Endothelial cell of umbilical vein (primary cell): ENCODE measurements at regions not wholly inside any gene's neighbourhood (a gene's known extent, or its start where the extent isn't known, plus 50 kb on each side); places are given as distances from the start of the nearest gene placed in this dataset.

Source experiments
- BruUV-seq: library from RNA; stranded (reverse); fragments of 400-500 nt; replicated peaks from 2 replicates; lab custom pipeline; 2021; lab: Mats Ljungman, UMichigan
- CTCF ChIA-PET: fragments of 300-600, 350-600 bp; sonication (Branson Sonifier 250); formaldehyde crosslinking; loops from one replicate; lab custom pipeline; 2021; ENCODE audit warnings: antibody characterized with exemption, inconsistent platforms; lab: Charles Lee
- POLR2A ChIA-PET: fragments of 300-600, 350-600 bp; sonication (Branson Sonifier 250); formaldehyde crosslinking; loops from one replicate; lab custom pipeline; 2021; ENCODE audit warnings: antibody characterized with exemption, inconsistent platforms; lab: Charles Lee
- DNase-seq: peaks from one replicate; pipeline ENCODE4 v3.0.0-alpha.2; 2011; ENCODE audit warnings: low read depth, low spot score
- FAIRE-seq: peaks from 2 replicates; lab custom pipeline; 2011; peaks lifted over from hg19 to GRCh38; lab: Jason Lieb, UNC
- H2AFZ ChIP-seq: 2 replicates; pipeline ENCODE4 v1.6.0; 2012; ENCODE audit warnings: low read depth, low read length, control low read depth, inconsistent platforms
- H3K27ac ChIP-seq: 2 replicates; pipeline ENCODE4 v1.5.1; 2011; ENCODE audit warnings: low read depth, mild to moderate bottlenecking, control low read depth, low read length, moderate library complexity; ENCODE audit not compliant: insufficient read depth
- H3K27me3 ChIP-seq, 2 experiments: 2 replicates each; pipeline versions ENCODE4 v1.6.0 to v1.6.1; 2011; ENCODE audit warnings: low read length in 2 of 2, mixed read lengths in 1 of 2; ENCODE audit not compliant: control insufficient read depth in 2 of 2, insufficient read depth in 2 of 2
- H3K36me3 ChIP-seq, 2 experiments: 2 replicates in 1 of 2; 3 replicates in 1 of 2; pipeline ENCODE4 v1.5.1; 2011; ENCODE audit warnings: low read length in 2 of 2, mild to moderate bottlenecking in 1 of 2, moderate library complexity in 1 of 2; ENCODE audit not compliant: control insufficient read depth in 2 of 2, insufficient read depth in 2 of 2; ENCODE audit errors: extremely low read depth in 1 of 2
- H3K4me1 ChIP-seq: 3 replicates; pipeline ENCODE4 v1.5.1; 2011; ENCODE audit warnings: mild to moderate bottlenecking, low read length; ENCODE audit not compliant: control insufficient read depth, insufficient read depth; ENCODE audit errors: extremely low read depth
- H3K4me2 ChIP-seq: 2 replicates; pipeline ENCODE4 v1.6.1; 2011; ENCODE audit warnings: low read length, control low read depth, mixed read lengths; ENCODE audit not compliant: insufficient read depth
- H3K4me3 ChIP-seq, 3 experiments: fragments of 200-600 bp in 1 of 3; sonication (generic), shearing (Covaris generic) in 1 of 3; replicated peaks in 1 of 3; 2 replicates each; pipeline ENCODE4 v1.5.1; 2011 to 2016; ENCODE audit warnings: control low read depth in 3 of 3, low read length in 3 of 3, mild to moderate bottlenecking in 2 of 3, inconsistent platforms in 1 of 3, low read depth in 1 of 3, moderate library complexity in 1 of 3; ENCODE audit not compliant: insufficient read depth in 1 of 3
- H3K79me2 ChIP-seq: 2 replicates; pipeline ENCODE4 v1.6.0; 2012; ENCODE audit warnings: low read length, inconsistent platforms; ENCODE audit not compliant: control insufficient read depth, insufficient read depth
- H3K9ac ChIP-seq: replicated peaks from 2 replicates; pipeline ENCODE3; 2011; ENCODE audit warnings: low read length, control low read depth; ENCODE audit not compliant: insufficient read depth; ENCODE audit errors: extremely low read depth
- H3K9me1 ChIP-seq: replicated peaks from 3 replicates; pipeline ENCODE4 v1.6.0; 2011; ENCODE audit warnings: mild to moderate bottlenecking, low read length; ENCODE audit not compliant: control insufficient read depth, insufficient read depth; ENCODE audit errors: extremely low read depth
- H3K9me3 ChIP-seq: replicated peaks from 2 replicates; pipeline ENCODE4 v1.5.1; 2012; ENCODE audit warnings: low read length, inconsistent platforms; ENCODE audit not compliant: control insufficient read depth, insufficient read depth
- H4K20me1 ChIP-seq: replicated peaks from 2 replicates; pipeline ENCODE3; 2011; ENCODE audit warnings: mild to moderate bottlenecking, low read length; ENCODE audit not compliant: control insufficient read depth, insufficient read depth; ENCODE audit errors: extremely low read depth
- CTCF ChIP-seq, 2 donors: IDR thresholded peaks; 1 replicate in 1 of 2; 2 replicates in 1 of 2; pipeline ENCODE4 v1.5.1; 2011; ENCODE audit warnings: low read length in 2 of 2, mild to moderate bottlenecking in 2 of 2, moderate library complexity in 2 of 2, control low read depth in 1 of 2, inconsistent platforms in 1 of 2, low read depth in 1 of 2; ENCODE audit not compliant: insufficient read depth in 1 of 2; ENCODE audit errors: extremely low read depth in 1 of 2
- EZH2 ChIP-seq: IDR thresholded peaks from 2 replicates; pipeline ENCODE4 v1.6.1; 2012; ENCODE audit warnings: borderline replicate concordance, low read depth, mild to moderate bottlenecking, moderate library complexity, low read length, inconsistent platforms; ENCODE audit not compliant: severe bottlenecking
- FOS ChIP-seq: IDR thresholded peaks from 2 replicates; pipeline ENCODE4 v1.6.1; 2011; ENCODE audit warnings: mild to moderate bottlenecking, low read length, moderate library complexity, borderline replicate concordance; ENCODE audit not compliant: insufficient read depth
- GATA2 ChIP-seq: IDR thresholded peaks from 2 replicates; pipeline ENCODE4 v1.7.0; 2011; ENCODE audit warnings: low read depth, mild to moderate bottlenecking, moderate library complexity, mixed read lengths, low read length; ENCODE audit not compliant: insufficient read length, insufficient read depth
- JUN ChIP-seq: IDR thresholded peaks from 2 replicates; pipeline ENCODE4 v1.6.1; 2011; ENCODE audit warnings: borderline replicate concordance, low read depth; ENCODE audit not compliant: insufficient read length, insufficient read depth
- MYC ChIP-seq: IDR thresholded peaks from one replicate; pipeline ENCODE4 v1.6.1; 2011; ENCODE audit warnings: mild to moderate bottlenecking, low read depth, low read length
- POLR2A ChIP-seq: IDR thresholded peaks from 2 replicates; pipeline ENCODE4 v1.6.1; 2012; ENCODE audit warnings: low read depth, mild to moderate bottlenecking, control low read depth, low read length
- POLR2AphosphoS5 ChIP-seq: IDR thresholded peaks from 2 replicates; pipeline ENCODE4 v1.6.1; 2012; ENCODE audit warnings: low read depth, mild to moderate bottlenecking, control low read depth, low read length, moderate library complexity; ENCODE audit not compliant: insufficient read depth
- dilution Hi-C: fragments of 300-500 bp; cut with MboI; formaldehyde crosslinking; loops from one replicate; pipeline ENCODE4 v1.15.0; 2019; ENCODE audit warnings: low sequenced_read_pairs; ENCODE audit not compliant: extremely low pct_ligation_motif_present
- intact Hi-C: fragments of 100-400 bp; cut with micrococcal nuclease; formaldehyde crosslinking; loops from one replicate; pipeline ENCODE4 v1.10.0; 2022
- TF ChIP-seq, protein P1 (sequence below): IDR thresholded peaks from 2 replicates; pipeline ENCODE4 v1.6.1; 2011; ENCODE audit not compliant: insufficient read depth, insufficient read length

GRCh38 chr11:130798280-130798679, 118.0 kb downstream of the SNX19 start:
- POLR2A ChIA-PET, result no interaction called here
- Histone ChIP-seq H3K4me2 (no peak overlapping the region), H3K27ac (no peak overlapping the region), H3K4me3 (no peak overlapping the region), H3K4me1 (no peaks in the 10 kb centered on the region), H3K27me3 (no peaks in the 10 kb centered on the region), H3K9me1 (no peaks in the 10 kb centered on the region), H3K36me3 (no peaks in the 10 kb centered on the region), H3K9me3 (no peaks in the 10 kb centered on the region), H2AFZ (no peak overlapping the region), H3K9ac (no peak overlapping the region), H4K20me1 (no peaks in the 10 kb centered on the region), H3K79me2 (no peaks in the 10 kb centered on the region)
- dilution Hi-C loops (no loop called here), intact Hi-C loops (no loop called here)
- CTCF ChIA-PET, result no interaction called here
- BruUV-seq, result no TSS peak
- TF ChIP-seq JUN (no peak), POLR2AphosphoS5 (no peak), GATA2 (no peak), EZH2 (no peak), CTCF (IDR thresholded peaks at IDR 0.05; ENCODE audit: extremely low read depth in 1 of 2, insufficient read depth in 1 of 2, low read depth in 1 of 2, low read length in 2 of 2) (no peak), POLR2A (no peak), MYC (no peak), FOS (no peak)
- TF ChIP-seq, protein P1, sequence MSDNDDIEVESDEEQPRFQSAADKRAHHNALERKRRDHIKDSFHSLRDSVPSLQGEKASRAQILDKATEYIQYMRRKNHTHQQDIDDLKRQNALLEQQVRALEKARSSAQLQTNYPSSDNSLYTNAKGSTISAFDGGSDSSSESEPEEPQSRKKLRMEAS, result no peak
- DNase-seq (no peak), FAIRE-seq (no peak)
